Sigmoid colon (tissue), 4 donors: ENCODE measurements at regions not wholly inside any gene's neighbourhood (a gene's known extent, or its start where the extent isn't known, plus 50 kb on each side); places are given as distances from the start of the nearest gene placed in this dataset.
"Not testable (repeated sequence)": the region's sequence is repeated elsewhere in the genome, so short reads cannot be mapped to it uniquely, and the experiment has no call there.

ENCODE experiments used
- CTCF ChIP-seq, 4 experiments: fragments of 450-650 bp in 3 of 4; fragments of 200-600 bp in 1 of 4; IDR thresholded peaks; one replicate each; pipeline ENCODE4 v1.5.1; 2016 to 2019; ENCODE audit warnings: antibody characterized with exemption in 4 of 4, mild to moderate bottlenecking in 3 of 4, moderate library complexity in 2 of 4
- POLR2A ChIP-seq, 2 donors: fragments of 450-650 bp; IDR thresholded peaks; one replicate each; pipeline ENCODE4 v1.6.1; 2016; ENCODE audit warnings: antibody characterized with exemption in 2 of 2, mild to moderate bottlenecking in 2 of 2, moderate library complexity in 2 of 2
- POLR2AphosphoS5 ChIP-seq, 4 donors: sonication (generic); formaldehyde crosslinking; IDR thresholded peaks; one replicate each; pipeline ENCODE4 v1.6.1; 2017; ENCODE audit warnings: antibody characterized with exemption in 4 of 4

GRCh38 chr15:20402586-20402985 lies 139.0 kb downstream of the GOLGA6L6 start:
- not testable (repeated sequence) for TF ChIP-seq POLR2AphosphoS5, CTCF, POLR2A (IDR thresholded peaks at IDR 0.05)
